ENCODE measurements at regions not wholly inside any gene's neighbourhood (a gene's known extent, or its start where the extent isn't known, plus 50 kb on each side); places are given as distances from the start of the nearest gene placed in this dataset.

DNA sequence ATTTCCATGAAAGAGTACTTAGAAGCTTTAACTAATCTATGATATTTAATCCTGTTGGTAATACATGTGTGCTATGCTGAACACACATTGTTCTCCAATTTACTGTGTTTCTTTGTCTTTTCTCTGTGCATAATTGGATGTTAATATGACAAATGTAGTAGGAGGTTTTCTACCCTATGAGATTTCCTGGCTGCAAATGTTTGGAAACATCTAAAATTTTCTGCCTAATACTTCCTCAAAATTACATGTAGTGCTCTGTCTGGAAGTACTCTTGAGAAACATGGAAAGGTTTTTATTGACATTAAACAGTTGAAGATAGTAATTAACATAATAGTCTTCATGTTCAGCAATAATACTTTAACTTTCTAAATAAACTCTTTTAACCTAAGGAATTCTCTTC is 213.0 kb downstream of the KITLG start:
- TF ChIP-seq POLR2AphosphoS5 (IDR thresholded peaks at IDR 0.05; ENCODE audit: insufficient read depth, low read depth, low read length): no peak
- TF ChIP-seq EZH2 (IDR thresholded peaks at IDR 0.05; ENCODE audit: borderline replicate concordance, low read depth, low read length, severe bottlenecking): no peak
- TF ChIP-seq MYC (IDR thresholded peaks at IDR 0.05; ENCODE audit: low read depth, low read length): no peak

Data from endothelial cell of umbilical vein (primary cell).